ENCODE measurements at regions not wholly inside any gene's neighbourhood (a gene's known extent, or its start where the extent isn't known, plus 50 kb on each side); places are given as distances from the start of the nearest gene placed in this dataset.

DNA sequence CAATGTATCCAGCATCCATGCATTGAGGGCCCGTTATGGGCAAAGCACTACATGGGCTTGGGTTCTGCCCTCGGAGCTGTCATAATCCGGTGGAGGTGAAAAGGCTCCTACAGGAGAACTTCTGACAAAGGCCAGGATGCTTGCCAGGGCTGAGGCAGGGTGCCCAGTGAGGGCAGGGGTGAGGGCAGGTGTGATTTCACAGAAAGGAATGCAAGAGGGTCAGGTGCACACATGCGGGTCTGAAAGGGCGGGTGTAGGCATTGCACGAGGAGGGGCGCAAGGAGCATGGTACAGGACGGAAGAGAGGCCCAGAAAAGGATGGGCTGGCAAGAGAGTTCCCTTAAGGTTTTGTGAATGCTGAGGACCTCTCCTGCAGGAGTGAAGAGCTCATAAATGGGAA, 348.0 kb downstream of the BTBD3 start:
- peaks cover 2 to 10% (median 6%) of the 10 kb centered on the region in 7 donors for H3K9me3 Mint-ChIP-seq
- Histone ChIP-seq H3K4me1 (ENCODE audit: control insufficient read depth, insufficient read depth, low read length, poor library complexity, severe bottlenecking) (no peaks in the 10 kb centered on the region), H3K27ac (ENCODE audit: insufficient read depth, low read length, poor library complexity, severe bottlenecking) (no peak overlapping the region), H3K36me3 (ENCODE audit: control insufficient read depth, insufficient read depth, low read length) (no peaks in the 10 kb centered on the region), H3K4me3 (ENCODE audit: low read depth, low read length) (no peak overlapping the region), H3K9me3 (ENCODE audit: control insufficient read depth in 2 of 2, low read length in 2 of 2) (peaks cover 0 to 10% of the 10 kb centered on the region in 2 experiments), H3K27me3 (ENCODE audit: control insufficient read depth, insufficient read depth, low read length) (no peaks in the 10 kb centered on the region)
- no peaks in the 10 kb centered on the region for H3K36me3 Mint-ChIP-seq
- ATAC-seq (ENCODE audit: low read depth in 2 of 2): no peak
- H3K27me3 Mint-ChIP-seq: no peaks in the 10 kb centered on the region
- no peak overlapping the region for H3K4me3 Mint-ChIP-seq
- H3K4me1 Mint-ChIP-seq: no peaks in the 10 kb centered on the region
- no peak overlapping the region for H3K27ac Mint-ChIP-seq
- no peak for DNase-seq

DNA sequence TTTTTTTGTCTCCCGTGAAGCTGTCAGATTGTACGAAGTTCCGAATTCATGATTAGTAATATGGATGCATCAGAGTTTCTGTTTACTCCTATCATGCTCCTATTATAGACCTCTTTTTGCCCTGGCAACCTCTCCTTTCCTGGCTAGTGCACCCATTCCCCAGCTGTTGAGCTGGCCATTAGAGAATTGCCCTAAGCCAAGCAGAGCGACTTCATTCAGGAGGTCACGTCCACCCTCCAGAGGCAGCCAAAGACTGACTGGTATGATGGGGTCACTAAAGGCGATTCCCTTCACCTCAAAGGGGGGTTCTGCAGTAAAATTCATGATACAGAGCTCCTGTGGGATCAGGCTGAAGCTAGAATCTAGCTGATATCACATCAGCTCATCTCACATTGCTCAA, 351.9 kb downstream of the BTBD3 start:
- no peaks in the 10 kb centered on the region for H3K36me3 Mint-ChIP-seq

GRCh38 chr20:12270863-12271262, 353.2 kb downstream of the BTBD3 start:
- Histone ChIP-seq H3K9me3 (ENCODE audit: control insufficient read depth in 2 of 2, low read length in 2 of 2) (peaks cover 2 to 4% of the 10 kb centered on the region in 2 experiments), H3K4me1 (ENCODE audit: control insufficient read depth, insufficient read depth, low read length, poor library complexity, severe bottlenecking) (no peaks in the 10 kb centered on the region), H3K27me3 (ENCODE audit: control insufficient read depth, insufficient read depth, low read length) (no peaks in the 10 kb centered on the region), H3K4me3 (ENCODE audit: low read depth, low read length) (no peak overlapping the region), H3K36me3 (ENCODE audit: control insufficient read depth, insufficient read depth, low read length) (no peaks in the 10 kb centered on the region), H3K27ac (ENCODE audit: insufficient read depth, low read length, poor library complexity, severe bottlenecking) (no peak overlapping the region)
- no peak for ATAC-seq (ENCODE audit: low read depth in 2 of 2)
- DNase-seq: no peak
- Mint-ChIP-seq H3K27ac (no peak overlapping the region), H3K9me3 (peaks cover 3 to 30% (median 10%) of the 10 kb centered on the region in 7 donors), H3K27me3 (no peaks in the 10 kb centered on the region), H3K4me1 (no peaks in the 10 kb centered on the region), H3K4me3 (no peak overlapping the region), H3K36me3 (no peaks in the 10 kb centered on the region)

More for the DNA sequence above, 351.9 kb downstream of the BTBD3 start:
- H3K4me1 Mint-ChIP-seq: no peaks in the 10 kb centered on the region
- Histone ChIP-seq H3K4me1 (ENCODE audit: control insufficient read depth, insufficient read depth, low read length, poor library complexity, severe bottlenecking) (no peaks in the 10 kb centered on the region), H3K27ac (ENCODE audit: insufficient read depth, low read length, poor library complexity, severe bottlenecking) (no peak overlapping the region), H3K9me3 (ENCODE audit: control insufficient read depth in 2 of 2, low read length in 2 of 2) (peaks cover 0 to 4% of the 10 kb centered on the region in 2 experiments), H3K36me3 (ENCODE audit: control insufficient read depth, insufficient read depth, low read length) (no peaks in the 10 kb centered on the region), H3K4me3 (ENCODE audit: low read depth, low read length) (no peak overlapping the region), H3K27me3 (ENCODE audit: control insufficient read depth, insufficient read depth, low read length) (no peaks in the 10 kb centered on the region)
- peaks cover 3 to 27% (median 7%) of the 10 kb centered on the region in 7 donors for H3K9me3 Mint-ChIP-seq
- no peak overlapping the region for H3K27ac Mint-ChIP-seq
- no peak overlapping the region for H3K4me3 Mint-ChIP-seq
- no peak for ATAC-seq (ENCODE audit: low read depth in 2 of 2)
- no peak for DNase-seq
- no peaks in the 10 kb centered on the region for H3K27me3 Mint-ChIP-seq

GRCh38 chr20:12276011-12276673, 358.4 kb downstream of the BTBD3 start:
- ATAC-seq (ENCODE audit: low read depth in 2 of 2) (no peak), DNase-seq (no peak)
- Mint-ChIP-seq H3K27me3 (no peaks in the 10 kb centered on the region), H3K36me3 (no peaks in the 10 kb centered on the region), H3K4me3 (no peak overlapping the region), H3K27ac (no peak overlapping the region), H3K9me3 (peaks cover 5 to 39% (median 11%) of the 10 kb centered on the region in 7 donors), H3K4me1 (no peaks in the 10 kb centered on the region)
- Histone ChIP-seq H3K4me1 (ENCODE audit: control insufficient read depth, insufficient read depth, low read length, poor library complexity, severe bottlenecking) (no peaks in the 10 kb centered on the region), H3K27me3 (ENCODE audit: control insufficient read depth, insufficient read depth, low read length) (no peaks in the 10 kb centered on the region), H3K36me3 (ENCODE audit: control insufficient read depth, insufficient read depth, low read length) (no peaks in the 10 kb centered on the region), H3K9me3 (ENCODE audit: control insufficient read depth in 2 of 2, low read length in 2 of 2) (peaks cover 0 to 2% of the 10 kb centered on the region in 2 experiments), H3K4me3 (ENCODE audit: low read depth, low read length) (no peak overlapping the region), H3K27ac (ENCODE audit: insufficient read depth, low read length, poor library complexity, severe bottlenecking) (no peak overlapping the region)

DNA sequence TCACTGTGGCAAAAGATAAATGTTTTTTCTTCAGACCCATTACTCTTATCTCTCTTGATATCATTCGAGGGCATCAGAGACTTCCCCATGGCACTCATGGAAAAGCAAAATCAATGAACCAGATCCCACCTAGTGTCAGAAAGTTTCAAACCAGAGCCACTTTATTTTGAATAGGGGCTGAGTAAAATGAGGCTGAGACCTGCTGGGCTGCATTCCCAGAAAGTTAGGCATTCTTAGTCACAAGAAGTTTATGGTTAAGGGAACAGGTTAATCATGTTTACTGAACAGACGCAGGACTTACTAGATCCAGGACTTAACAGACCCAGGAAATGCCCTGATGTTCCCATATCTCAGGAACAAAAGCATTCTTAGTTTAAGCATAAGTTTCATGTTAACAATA, 369.9 kb downstream of the BTBD3 start:
- DNase-seq (no peak), ATAC-seq (ENCODE audit: low read depth in 2 of 2) (no peak)
- Mint-ChIP-seq H3K36me3 (no peaks in the 10 kb centered on the region), H3K9me3 (peaks cover 0 to 21% (median 11%) of the 10 kb centered on the region in 7 donors), H3K27ac (no peak overlapping the region), H3K4me3 (no peak overlapping the region), H3K4me1 (peaks cover 0 to 6% (median 0%) of the 10 kb centered on the region in 4 donors), H3K27me3 (no peaks in the 10 kb centered on the region)
- Histone ChIP-seq H3K36me3 (ENCODE audit: control insufficient read depth, insufficient read depth, low read length) (no peaks in the 10 kb centered on the region), H3K9me3 (ENCODE audit: control insufficient read depth in 2 of 2, low read length in 2 of 2) (peaks cover 0 to 2% of the 10 kb centered on the region in 2 experiments), H3K4me1 (ENCODE audit: control insufficient read depth, insufficient read depth, low read length, poor library complexity, severe bottlenecking) (no peaks in the 10 kb centered on the region), H3K27ac (ENCODE audit: insufficient read depth, low read length, poor library complexity, severe bottlenecking) (no peak overlapping the region), H3K27me3 (ENCODE audit: control insufficient read depth, insufficient read depth, low read length) (no peaks in the 10 kb centered on the region), H3K4me3 (ENCODE audit: low read depth, low read length) (no peak overlapping the region)

- Mint-ChIP-seq H3K9me3 (peaks cover 4 to 31% (median 8%) of the 10 kb centered on the region in 7 donors), H3K27me3 (no peaks in the 10 kb centered on the region), H3K4me1 (peaks cover 0 to 6% (median 0%) of the 10 kb centered on the region in 4 donors), H3K36me3 (no peaks in the 10 kb centered on the region), H3K4me3 (no peak overlapping the region), H3K27ac (no peak overlapping the region)
- Histone ChIP-seq H3K4me3 (ENCODE audit: low read depth, low read length) (no peak overlapping the region), H3K36me3 (ENCODE audit: control insufficient read depth, insufficient read depth, low read length) (no peaks in the 10 kb centered on the region), H3K27me3 (ENCODE audit: control insufficient read depth, insufficient read depth, low read length) (no peaks in the 10 kb centered on the region), H3K4me1 (ENCODE audit: control insufficient read depth, insufficient read depth, low read length, poor library complexity, severe bottlenecking) (no peaks in the 10 kb centered on the region), H3K9me3 (ENCODE audit: control insufficient read depth in 2 of 2, low read length in 2 of 2) (peaks cover 2 to 4% of the 10 kb centered on the region in 2 experiments), H3K27ac (ENCODE audit: insufficient read depth, low read length, poor library complexity, severe bottlenecking) (no peak overlapping the region)
- DNase-seq (no peak), ATAC-seq (ENCODE audit: low read depth in 2 of 2) (no peak)
Observed at GRCh38 chr20:12289465-12289864, 371.8 kb downstream of the BTBD3 start.

DNA sequence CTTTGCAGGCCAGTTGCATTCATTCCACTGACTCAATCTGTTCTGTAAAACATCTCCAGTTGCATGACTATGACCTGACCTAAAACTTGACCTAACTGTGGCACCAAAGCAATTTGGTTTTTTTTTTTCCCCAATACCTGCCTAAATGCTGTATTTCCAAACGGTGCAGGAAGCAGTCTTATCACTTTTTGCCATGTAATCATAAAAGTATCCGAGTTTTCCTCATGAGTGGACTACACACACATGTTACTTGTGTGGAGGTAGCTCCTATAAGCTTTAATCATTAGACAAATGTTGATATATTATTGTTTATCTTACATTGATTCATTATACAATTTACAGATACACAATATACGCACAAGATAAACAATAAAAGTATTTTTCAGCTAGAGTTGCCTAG, 373.7 kb downstream of the BTBD3 start:
- H3K9me3 ChIP-seq (ENCODE audit: control insufficient read depth in 2 of 2, low read length in 2 of 2): peaks cover 2 to 4% of the 10 kb centered on the region in 2 experiments
- H3K36me3 Mint-ChIP-seq: no peaks in the 10 kb centered on the region
- H3K4me1 ChIP-seq (ENCODE audit: control insufficient read depth, insufficient read depth, low read length, poor library complexity, severe bottlenecking): no peaks in the 10 kb centered on the region
- H3K27ac Mint-ChIP-seq: no peak overlapping the region
- H3K4me1 Mint-ChIP-seq: peaks cover 0 to 6% (median 0%) of the 10 kb centered on the region in 4 donors
- no peaks in the 10 kb centered on the region for H3K27me3 ChIP-seq (ENCODE audit: control insufficient read depth, insufficient read depth, low read length)
- no peak for DNase-seq
- no peak overlapping the region for H3K4me3 Mint-ChIP-seq
- H3K27ac ChIP-seq (ENCODE audit: insufficient read depth, low read length, poor library complexity, severe bottlenecking): no peak overlapping the region
- H3K9me3 Mint-ChIP-seq: peaks cover 4 to 44% (median 12%) of the 10 kb centered on the region in 7 donors
- no peaks in the 10 kb centered on the region for H3K36me3 ChIP-seq (ENCODE audit: control insufficient read depth, insufficient read depth, low read length)
- no peak for ATAC-seq (ENCODE audit: low read depth in 2 of 2)
- no peaks in the 10 kb centered on the region for H3K27me3 Mint-ChIP-seq
- H3K4me3 ChIP-seq (ENCODE audit: low read depth, low read length): no peak overlapping the region

- ATAC-seq (ENCODE audit: low read depth in 2 of 2) (no peak), DNase-seq (no peak)
- no peaks in the 10 kb centered on the region for H3K36me3 ChIP-seq (ENCODE audit: control insufficient read depth, insufficient read depth, low read length)
- H3K4me3 Mint-ChIP-seq: no peak overlapping the region
- peaks cover 0 to 3% (median 0%) of the 10 kb centered on the region in 4 donors for H3K4me1 Mint-ChIP-seq
- no peak overlapping the region for H3K27ac ChIP-seq (ENCODE audit: insufficient read depth, low read length, poor library complexity, severe bottlenecking)
- H3K27ac Mint-ChIP-seq: no peak overlapping the region
- no peak overlapping the region for H3K4me3 ChIP-seq (ENCODE audit: low read depth, low read length)
- peaks cover 3 to 13% of the 10 kb centered on the region in 2 experiments for H3K9me3 ChIP-seq (ENCODE audit: control insufficient read depth in 2 of 2, low read length in 2 of 2)
- H3K27me3 Mint-ChIP-seq: no peaks in the 10 kb centered on the region
- H3K9me3 Mint-ChIP-seq: peaks cover 4 to 58% (median 11%) of the 10 kb centered on the region in 7 donors
- no peaks in the 10 kb centered on the region for H3K27me3 ChIP-seq (ENCODE audit: control insufficient read depth, insufficient read depth, low read length)
- H3K4me1 ChIP-seq (ENCODE audit: control insufficient read depth, insufficient read depth, low read length, poor library complexity, severe bottlenecking): no peaks in the 10 kb centered on the region
- H3K36me3 Mint-ChIP-seq: no peaks in the 10 kb centered on the region
Observed at GRCh38 chr20:12293900-12294299, 376.2 kb downstream of the BTBD3 start.
